T-helper 1 cell (primary cell): ENCODE measurements at regions not wholly inside any gene's neighbourhood (a gene's known extent, or its start where the extent isn't known, plus 50 kb on each side); places are given as distances from the start of the nearest gene placed in this dataset.

ENCODE experiments used
- DNase-seq, 5 donors: peaks; one replicate each; pipeline ENCODE4 v3.0.0-alpha.2; 2012 to 2020

DNA sequence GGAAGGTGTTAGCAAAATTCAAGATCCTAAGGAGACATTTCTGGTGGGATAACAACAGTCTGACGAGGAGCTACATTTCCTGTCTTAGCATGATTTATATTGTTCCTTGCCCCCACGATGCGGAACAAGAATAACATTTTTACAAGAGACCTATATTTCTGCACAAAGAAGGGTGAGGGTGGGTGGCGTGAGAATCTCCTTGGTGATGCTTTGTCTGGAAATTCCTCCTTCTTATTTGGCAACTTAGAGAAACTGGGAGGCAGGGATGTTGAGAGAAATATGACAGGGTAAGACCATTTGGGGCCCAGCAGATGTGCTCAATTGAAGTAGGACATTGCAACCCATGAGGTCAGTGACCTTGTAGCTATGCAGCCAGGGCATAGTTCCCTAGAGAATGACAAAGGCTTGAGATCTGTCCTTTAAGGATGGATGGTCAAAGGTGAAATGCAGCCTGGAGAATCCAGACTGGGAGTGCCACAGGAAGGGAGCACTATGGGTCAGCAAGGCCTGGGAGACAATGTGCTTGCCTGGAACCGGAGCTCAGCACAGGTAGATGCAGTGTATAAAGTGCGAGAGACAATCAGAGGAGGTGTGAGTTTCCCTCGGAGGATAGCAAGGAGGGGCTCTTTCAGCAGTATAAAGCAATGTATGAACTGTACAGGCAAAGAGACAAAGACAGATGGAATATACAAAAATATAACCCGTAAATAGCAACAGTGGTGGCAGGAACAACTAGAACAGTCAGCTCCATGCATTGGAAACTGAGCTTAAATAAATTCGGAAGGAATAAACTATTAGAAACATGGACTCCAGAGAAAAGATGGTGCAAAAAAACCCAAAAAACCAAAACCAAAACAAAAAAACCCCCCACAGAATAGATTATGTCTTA, 317.6 kb upstream of the TBL1XR1 start:
- DNase-seq = no peak

- no peak for DNase-seq
Measured at GRCh38 chr3:177515786-177516157, 318.5 kb upstream of the TBL1XR1 start.

DNA sequence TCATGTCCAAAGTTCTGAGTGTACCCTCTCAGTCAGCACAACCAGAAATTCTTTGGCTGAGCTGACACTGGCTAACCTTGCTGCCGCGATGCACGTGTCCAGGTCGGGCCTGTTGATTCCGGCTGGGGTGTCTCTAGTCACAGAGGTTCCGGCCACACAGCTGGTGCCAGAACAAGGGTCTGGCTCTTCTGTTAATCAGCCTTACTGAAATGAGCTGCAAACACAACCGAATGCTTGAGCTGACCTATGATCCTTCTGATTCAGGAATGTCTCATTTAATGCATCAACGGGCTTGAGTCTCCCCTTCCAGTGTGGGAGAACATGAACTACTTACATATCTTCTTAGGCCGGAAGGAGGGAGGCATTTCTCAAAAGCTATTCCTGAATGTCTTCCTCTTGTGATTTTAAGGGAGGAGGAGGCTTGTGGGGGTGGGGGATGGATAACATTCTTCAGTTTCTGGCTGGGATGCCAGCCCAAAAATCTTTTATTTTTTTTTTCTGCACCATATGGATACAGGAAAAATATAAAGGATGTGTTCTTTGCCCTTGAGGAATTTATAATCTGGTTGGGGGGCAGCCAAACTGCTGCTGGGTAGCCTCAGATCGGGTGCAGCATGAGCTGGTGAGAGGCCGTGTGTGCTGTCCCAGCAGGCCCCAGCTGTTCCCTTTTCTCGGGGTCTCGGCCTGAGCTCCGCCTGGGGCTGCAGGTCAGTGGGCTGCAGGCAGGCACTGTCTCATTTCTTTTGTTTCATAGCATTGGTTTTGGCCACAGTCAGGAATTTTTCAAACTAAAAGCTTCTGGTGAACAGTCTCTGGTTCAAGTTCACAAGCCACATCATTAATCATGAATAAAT, 319.1 kb upstream of the TBL1XR1 start:
- DNase-seq = no peak

- no peak for DNase-seq
Measured at GRCh38 chr3:177517906-177518305, 320.6 kb upstream of the TBL1XR1 start.

DNA sequence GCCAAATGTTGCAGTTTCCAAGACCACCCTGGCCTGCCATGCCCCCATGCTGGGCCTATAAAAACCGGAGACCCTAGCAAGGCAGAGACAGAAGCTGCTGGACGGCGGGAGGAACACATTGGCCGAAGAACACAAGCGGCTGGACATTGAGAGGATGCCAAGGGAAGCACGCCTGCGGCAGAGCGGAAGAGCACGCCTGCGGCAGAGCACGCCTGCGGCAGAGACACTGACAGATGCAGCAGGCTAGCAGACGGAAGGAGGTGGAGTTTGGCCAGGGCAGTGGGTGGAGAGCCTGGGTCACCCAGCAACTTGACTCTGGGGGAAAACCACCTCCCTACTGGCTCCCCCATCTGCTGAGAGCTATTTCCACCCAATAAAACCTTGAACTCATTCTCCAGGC, 322.3 kb upstream of the TBL1XR1 start:
- no peak for DNase-seq

DNA sequence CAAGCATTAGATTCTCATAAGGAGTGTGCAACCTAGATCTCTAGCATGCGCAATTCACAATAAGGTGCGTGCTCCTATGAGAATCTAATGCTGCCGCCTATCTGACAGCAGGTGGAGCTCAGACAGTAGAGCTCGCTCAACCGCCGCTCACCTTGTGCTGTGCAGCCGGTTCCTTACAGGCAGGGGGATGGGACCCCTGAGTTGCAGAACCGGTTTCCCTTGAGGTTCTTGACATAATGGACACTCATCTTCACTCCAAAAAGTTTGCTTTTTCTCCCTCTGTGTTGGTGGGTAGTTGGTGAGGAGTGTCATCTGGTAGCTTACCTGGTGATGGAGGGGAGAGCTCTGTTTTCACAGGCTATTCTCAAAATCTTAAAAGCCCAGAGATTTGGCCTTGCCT, 324.0 kb upstream of the TBL1XR1 start:
- no peak for DNase-seq

GRCh38 chr3:177522051-177522450, 324.8 kb upstream of the TBL1XR1 start:
- no peak for DNase-seq

- DNase-seq = no peak
Measured at GRCh38 chr3:177523067-177523675, 325.9 kb upstream of the TBL1XR1 start.

DNA sequence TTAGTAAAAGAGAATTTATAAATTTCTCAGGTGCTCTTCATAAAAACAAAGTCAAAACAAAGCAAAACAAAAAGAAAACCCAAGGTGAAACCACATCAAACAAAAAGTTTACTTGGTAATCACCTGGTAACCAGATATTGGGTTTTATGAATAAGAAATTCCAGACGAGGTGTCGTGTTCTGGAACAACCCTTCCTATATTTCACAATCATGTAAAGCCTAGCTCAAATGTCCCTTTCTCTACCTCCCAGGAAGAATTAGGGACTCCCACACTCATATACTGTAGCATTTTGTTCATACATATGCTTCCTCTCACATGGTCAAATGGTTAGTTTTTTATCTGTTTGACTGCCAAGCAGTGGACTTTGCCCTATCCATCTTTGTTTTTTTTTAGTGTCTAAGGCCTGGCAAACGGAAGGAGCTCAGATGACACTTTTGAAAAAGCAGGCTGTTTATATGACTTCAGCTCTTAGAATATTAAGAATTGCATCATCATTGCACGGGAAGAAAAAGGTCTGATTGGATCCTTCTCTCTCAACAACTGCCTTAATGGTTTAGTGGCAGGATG, 326.7 kb upstream of the TBL1XR1 start:
- no peak for DNase-seq

GRCh38 chr3:177524742-177525141, 327.5 kb upstream of the TBL1XR1 start:
- DNase-seq = no peak

GRCh38 chr3:177525414-177525813, 328.1 kb upstream of the TBL1XR1 start:
- DNase-seq = no peak

DNA sequence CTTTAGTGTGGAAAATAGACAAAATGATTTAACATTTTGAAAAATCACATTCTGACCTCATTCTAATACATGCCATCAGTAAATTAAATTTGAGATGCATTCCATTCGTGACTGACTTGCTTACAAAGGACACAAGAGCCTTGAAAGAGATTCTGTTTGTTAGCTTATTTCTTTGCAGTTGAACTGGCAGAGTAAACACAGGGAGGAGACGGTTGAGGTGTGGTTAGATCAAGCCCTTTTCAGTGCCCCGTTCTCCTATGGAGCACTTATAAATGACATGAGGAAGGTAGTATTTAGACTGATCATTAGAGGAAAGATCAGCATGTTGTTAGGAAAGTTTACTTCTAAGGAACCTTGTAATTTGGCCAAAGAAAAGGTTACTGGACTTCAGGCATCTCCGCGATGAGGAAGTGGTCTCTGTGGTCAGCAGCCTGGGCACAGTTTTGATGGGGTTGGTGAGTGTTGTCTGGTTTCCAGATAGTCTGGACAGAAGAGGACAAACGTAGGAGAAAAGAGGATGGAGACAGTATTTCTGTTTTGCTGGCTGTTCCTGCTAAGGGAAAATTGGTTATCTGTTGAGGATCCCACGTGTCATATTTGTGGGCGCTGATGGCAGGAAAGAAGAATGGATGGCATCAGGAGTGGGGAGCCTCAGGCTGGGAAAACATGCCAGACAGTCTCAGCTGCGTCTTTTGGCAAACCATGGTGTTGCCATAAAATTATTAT, 328.9 kb upstream of the TBL1XR1 start:
- DNase-seq = no peak

DNA sequence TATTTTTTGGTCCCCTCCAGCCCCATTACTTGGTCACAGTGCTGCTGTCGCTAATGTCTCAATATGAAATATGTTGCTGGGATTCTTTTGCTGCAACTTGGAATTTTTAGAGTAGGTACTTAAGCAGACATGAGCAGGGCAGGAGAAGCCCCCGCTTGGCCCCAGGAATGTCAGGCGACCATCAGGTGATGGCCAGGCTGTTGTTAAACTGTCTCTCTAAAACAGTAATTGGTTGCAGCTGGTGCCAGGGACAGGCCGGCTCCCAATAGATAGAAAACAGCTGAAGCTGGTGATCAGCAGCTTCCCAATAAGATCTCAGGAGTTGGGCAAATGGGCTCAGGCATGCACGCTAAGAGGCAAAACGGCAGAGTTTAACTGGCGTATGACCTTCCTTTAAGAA, 329.9 kb upstream of the TBL1XR1 start:
- no peak for DNase-seq

- DNase-seq = no peak
Measured at GRCh38 chr3:177528306-177529070, 331.2 kb upstream of the TBL1XR1 start.

DNA sequence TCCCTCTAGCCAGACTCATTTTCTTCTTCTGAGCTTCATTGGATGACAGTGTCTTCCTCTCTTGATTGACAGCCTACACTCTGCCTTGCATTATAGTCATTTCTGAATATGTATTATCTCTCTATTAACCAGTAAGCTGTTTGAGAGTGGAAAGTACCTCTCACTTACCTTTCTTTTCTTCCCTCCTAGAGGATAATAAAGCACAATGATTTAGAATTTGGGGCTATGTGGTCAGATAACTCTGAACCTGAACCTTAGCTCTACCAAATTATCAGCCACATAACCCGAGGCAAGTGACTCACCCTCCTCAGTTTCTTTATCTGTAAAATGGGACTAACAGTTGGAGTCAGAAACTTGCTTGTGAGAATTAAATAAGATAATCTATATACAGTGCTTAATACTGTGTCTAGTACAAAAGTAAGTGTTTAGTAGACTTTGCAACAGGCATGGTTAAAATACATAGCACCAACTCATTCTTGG, 331.8 kb upstream of the TBL1XR1 start:
- DNase-seq = no peak

DNA sequence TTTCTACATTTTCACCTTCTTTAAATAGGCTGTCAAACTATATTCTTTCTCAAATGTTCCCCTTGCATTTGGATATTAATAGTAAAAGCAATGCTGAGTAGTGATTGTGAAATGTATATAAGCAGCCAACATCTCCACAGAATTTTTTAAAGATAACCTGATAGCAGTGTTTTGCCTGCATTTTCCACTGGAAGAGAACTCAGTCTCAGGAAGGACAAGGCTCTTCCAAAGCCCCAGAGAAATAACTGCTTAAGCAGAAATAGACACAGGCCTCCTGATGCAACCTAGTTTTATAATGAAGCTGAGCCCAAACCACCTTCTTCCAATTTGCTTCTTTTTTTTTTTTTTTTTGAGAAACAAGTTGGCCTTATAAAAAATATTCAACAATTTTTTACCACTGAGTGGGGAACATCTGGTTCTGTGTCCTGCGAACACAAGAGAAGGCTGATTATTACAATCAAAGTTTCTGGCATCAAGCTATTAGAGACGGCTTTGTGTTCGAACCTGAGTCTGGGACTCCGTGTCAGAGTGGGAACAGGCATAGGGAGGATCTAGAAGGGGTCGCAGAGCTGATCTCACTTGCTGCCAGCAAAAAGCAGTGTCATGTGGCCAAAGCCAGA, 332.5 kb upstream of the TBL1XR1 start:
- no peak for DNase-seq

DNA sequence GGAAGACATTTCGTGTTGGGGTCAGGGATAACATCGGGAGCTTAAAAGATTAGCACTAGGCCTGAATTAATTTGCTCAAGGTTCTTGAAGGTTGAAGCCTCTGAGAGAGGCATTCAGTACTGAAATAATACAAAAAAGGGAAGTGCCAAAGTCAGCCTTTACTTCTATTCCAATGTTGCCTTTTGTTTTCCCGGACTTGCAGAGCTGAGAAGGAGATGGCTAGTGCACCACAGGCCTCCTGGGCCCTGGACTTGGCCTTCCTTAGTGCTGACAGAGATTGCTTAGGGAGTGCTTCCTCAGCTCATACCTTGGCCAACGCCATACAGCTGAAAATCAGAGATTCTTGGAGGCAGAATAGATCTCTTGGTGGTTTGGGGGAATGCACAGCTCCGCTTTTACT, 333.6 kb upstream of the TBL1XR1 start:
- no peak for DNase-seq

GRCh38 chr3:177536873-177537272, 339.6 kb upstream of the TBL1XR1 start:
- DNase-seq = no peak

GRCh38 chr3:177537612-177538011, 340.3 kb upstream of the TBL1XR1 start:
- DNase-seq = no peak

DNA sequence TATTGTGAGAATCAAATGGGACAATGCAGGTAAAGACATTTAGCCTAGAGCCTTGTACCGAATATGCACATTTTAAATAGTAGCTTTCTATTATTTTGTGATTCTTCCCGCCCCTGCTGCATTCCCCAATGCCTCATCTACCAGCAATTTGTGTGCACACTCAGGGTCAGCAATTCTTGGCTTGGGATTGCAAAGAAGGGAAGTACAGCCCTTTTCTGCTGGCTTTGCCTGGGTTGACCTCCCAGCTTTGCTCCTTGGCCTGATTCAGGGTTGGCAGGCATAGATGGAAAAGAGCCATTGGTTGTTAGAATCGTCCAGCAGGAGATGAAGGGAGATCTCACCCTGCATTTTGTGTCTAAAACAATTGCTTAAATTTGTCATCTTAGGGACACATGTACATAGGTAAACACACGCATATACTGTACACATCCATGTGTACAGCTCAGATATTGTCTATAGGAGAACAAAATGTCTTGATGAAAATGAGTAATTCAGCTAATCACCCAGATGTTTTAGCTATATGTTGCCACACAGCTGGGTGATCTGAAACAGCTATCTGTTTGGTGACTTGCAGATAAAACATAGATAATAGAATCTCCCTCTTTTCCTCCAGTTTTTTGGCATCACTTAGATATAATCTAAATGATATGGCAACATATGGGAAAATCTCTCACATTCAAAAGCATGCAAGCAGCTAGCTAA, 340.9 kb upstream of the TBL1XR1 start:
- no peak for DNase-seq
